ENCODE measurements at regions not wholly inside any gene's neighbourhood (a gene's known extent, or its start where the extent isn't known, plus 50 kb on each side); places are given as distances from the start of the nearest gene placed in this dataset.
"Not testable (repeated sequence)": the region's sequence is repeated elsewhere in the genome, so short reads cannot be mapped to it uniquely, and the experiment has no call there.

DNA sequence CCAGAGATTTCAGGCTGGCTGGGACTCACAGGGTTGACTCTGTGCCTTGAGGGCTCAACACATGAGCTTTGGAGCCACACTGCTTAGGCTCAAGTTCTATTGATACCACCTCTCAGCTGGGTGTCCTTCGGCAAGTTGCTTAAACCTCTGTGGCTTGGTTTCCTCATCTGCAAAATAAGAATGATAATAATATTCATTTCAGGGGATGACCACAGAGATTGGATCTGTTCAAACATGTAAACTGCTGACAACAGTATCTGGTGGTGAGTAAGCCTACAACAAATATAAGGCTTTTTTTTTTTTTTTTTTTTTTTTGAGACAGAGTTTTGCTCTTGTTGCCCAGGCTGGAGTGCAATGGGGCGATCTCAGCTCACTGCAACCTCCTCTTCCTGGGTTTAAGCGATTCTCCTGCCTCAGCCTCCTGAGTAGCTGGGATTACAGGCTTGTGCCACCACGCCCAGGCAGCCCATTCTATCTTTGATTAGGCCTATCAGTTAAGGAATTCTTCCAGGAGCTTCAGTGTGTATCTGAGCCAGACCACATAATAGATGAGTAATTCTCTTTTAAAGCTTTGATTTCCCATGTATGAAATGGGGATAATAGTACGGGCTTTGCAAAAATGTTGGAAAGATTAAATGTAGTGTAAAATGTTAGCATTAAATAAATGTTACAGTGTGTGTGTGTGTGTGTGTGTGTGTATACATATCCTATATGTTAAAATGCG is 437.6 kb downstream of the PRDM2 start:
- no peak for DNase-seq (ENCODE audit: low read depth)

DNA sequence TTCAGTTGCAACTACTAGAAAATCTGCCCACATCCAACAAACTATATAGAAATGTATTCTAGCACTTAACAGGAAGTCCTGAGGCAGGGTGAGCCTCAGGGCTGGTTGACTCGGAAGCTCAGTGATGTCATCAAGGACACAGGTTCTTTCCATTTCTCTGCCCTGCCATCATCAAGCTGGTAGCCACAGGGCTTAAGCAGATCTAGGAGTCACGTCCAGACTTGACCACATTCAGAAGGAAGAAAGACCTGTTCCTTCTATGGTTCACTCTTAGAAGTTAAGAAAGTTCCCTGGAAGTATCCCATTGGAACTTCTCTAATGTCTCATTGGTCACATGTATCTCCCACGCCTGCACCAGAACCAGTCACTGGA is 438.1 kb downstream of the PRDM2 start:
- DNase-seq (ENCODE audit: low read depth), result no peak

DNA sequence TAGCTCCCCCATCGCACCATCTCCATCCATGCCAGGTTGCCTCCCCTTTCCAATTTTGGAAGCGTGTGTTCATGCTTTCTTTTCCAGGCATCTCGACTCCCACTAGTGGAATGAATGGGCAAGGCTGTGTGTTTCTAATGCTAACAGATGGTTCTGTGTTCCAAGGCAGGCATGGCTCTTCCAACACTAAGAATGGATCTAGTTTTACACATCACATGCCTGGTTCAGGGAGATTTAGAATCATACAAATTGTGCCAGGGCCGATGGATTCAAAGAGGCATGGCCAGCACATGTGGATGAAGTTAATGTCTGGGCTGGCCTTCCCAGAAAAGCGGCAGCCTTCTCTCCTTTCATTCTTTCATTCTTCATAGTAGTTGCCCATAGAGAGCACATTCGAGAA is 438.7 kb downstream of the PRDM2 start:
- DNase-seq (ENCODE audit: low read depth), result no peak

DNA sequence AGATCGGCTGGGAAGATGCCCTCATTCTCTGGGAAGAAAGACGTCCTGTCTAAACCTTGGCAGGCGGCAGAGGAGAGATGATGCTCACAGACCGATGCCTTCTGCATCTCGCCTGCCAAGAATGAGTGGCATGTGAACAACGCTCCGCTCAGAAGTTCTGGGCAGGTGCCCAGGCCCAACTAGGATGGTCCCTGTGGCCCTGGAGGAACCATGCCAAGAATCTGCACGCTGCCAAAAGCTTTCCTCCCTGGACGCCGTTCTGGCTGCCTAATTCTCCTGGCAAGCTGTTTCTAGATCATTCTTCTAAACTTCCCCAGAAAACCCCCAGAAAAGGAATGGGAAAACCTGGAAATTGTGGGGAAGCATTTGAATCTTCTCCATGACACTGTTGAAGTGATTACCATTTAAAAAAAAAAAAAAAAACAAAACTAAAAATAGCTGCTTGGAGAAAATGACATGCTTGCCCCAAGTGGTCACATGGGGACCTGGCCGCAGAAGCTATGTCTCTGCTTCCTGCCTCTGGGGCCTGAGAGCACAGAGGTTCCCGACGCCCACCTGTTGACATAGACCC is 440.9 kb downstream of the PRDM2 start:
- no peak for DNase-seq (ENCODE audit: low read depth)

- DNase-seq (ENCODE audit: low read depth), result no peak
Measured at GRCh38 chr1:14141656-14142055, 441.7 kb downstream of the PRDM2 start.

DNA sequence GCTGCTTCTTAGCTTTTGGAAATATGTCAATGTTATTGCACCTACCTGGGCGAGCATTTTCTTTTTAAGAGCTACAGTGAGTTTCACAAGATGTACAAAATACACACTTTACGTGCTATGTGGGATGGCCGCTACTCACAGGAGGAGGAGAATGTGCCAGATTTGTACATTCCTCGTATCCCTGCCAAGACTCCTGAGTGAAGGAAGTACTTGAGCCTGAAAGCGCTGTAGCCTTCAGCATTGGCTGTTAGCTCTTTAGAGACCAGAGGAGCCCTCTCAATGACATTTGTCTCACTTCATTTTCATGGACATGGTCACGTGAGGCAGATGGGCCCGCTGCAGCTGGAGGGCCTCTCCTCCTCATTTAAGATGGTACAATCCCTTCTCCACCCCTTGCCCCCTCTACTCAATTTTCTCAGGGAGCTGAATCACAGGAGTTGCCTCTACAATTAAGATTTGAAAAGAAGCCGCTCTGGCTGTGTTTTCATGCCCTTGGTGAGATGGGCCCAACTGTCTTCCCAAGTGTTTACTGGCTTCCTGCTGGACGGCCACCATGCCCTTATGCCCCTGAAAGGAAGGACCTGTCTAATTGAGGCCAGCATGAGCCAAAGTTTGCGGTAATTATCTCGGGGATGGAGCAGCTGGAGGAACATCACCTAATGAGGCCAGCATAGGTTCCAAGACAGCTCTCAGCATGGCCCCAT is 442.6 kb downstream of the PRDM2 start:
- no peak for DNase-seq (ENCODE audit: low read depth)

- no peak for DNase-seq (ENCODE audit: low read depth)
Measured at GRCh38 chr1:14143777-14144176, 443.8 kb downstream of the PRDM2 start.

DNA sequence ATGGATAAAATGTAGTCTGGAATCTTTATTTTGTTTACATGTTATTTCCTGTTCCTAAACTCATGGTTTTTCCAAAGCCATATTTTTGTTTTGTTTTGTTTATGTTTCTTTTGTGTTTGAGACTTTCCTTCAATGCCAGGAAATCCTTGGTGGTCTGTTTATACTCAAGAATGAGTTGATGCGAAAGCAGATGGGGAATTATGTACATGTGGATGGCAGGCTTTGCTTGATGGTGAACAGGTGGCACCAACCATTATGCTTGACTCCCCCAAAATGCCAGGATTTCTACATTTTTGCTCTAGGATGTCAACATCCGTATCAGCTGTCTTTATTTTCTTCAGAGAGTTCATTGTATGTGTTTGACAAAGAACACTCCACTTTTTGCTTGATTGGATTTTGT is 448.5 kb downstream of the PRDM2 start:
- no peak for DNase-seq (ENCODE audit: low read depth)

DNA sequence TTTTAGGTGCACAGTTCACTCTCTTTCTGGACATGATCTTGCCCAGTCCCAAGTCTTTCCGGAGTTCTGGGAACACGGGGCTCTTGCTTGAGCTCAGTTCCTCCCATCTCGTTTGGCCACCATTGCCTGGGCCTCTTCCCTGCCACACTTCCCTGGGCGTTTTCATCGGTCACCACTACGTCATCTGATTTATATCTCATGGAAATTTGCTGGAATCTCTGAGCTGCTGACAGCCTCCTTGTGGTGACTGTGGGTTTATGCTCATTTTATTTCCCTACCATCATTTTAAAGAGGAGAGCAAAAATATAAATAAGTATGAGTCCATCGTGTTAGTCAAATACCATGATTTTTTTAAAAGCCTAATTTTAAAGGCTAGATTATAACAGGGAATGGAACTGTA is 449.1 kb upstream of the KAZN start:
- DNase-seq (ENCODE audit: low read depth), result no peak

GRCh38 chr1:14156543-14156942 is 441.9 kb upstream of the KAZN start:
- DNase-seq (ENCODE audit: low read depth), result no peak

- no peak for DNase-seq (ENCODE audit: low read depth)
Measured at GRCh38 chr1:14160781-14161180, 437.7 kb upstream of the KAZN start.

- no peak for DNase-seq (ENCODE audit: low read depth)
Measured at GRCh38 chr1:14163246-14163645, 435.2 kb upstream of the KAZN start.

DNA sequence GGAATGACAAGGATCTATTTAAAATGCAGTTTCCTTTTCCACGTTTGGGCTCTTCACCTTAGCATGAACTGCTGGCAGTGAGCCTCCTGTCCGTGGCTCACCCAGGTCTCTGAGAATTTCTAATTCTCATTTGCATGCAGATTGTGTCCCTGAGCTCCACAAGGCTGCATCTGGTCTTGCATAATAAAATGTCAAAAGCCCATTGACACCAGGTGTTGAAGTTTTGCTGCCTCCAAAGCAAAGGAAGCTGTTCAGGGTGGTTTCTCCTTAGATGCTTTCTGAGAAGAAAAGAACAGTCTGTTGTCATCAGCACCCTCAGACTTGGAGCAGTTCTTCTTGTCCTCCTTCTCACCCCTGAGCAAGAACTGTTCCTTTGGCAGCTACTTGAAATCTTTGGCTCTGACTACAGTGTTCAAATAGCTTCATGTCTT is 433.1 kb upstream of the KAZN start:
- DNase-seq (ENCODE audit: low read depth), result no peak

DNA sequence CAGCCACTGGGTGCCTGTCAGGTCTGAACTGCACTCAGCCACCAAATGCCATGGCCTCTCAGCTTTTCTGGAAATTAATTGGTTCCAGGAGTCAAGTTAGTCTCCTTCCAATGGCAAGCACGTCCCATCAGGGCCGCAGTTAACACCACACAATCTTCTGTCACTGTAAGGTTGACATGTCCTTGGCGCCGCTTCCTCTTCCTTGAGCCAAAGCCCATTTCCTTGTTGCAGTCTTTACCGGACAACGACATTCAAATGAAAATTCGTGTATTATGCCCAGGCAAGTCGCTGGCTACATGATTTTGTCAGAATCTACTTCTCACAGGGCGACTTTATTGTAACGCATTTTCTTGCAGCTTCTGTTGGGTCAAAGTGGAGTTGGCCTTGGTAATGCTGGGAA is 430.6 kb upstream of the KAZN start:
- no peak for DNase-seq (ENCODE audit: low read depth)

- DNase-seq (ENCODE audit: low read depth), result no peak
Measured at GRCh38 chr1:14168326-14169063, 430.0 kb upstream of the KAZN start.

DNA sequence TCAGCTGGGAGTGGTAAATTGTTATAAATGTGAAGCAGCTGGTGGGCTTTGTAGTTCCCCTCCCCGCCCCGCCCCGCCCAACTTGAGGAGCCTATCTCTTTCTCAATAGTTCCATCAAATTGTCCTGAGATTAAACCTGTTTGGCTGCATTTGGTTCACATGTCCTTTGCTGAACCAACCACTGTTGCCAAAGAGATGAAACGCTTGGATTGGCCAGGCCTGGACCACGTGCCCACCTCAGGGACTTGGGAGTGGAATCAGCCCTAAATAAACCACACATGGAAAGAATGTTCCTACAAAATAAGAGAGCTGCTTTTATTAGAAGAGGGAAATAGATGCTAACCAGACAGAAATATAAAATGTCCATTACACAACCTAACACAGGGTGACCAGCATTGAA is 424.9 kb upstream of the KAZN start:
- DNase-seq (ENCODE audit: low read depth), result no peak

GRCh38 chr1:14177866-14178265 is 420.6 kb upstream of the KAZN start:
- not testable (repeated sequence) for DNase-seq (ENCODE audit: low read depth)

GRCh38 chr1:14180738-14181137 is 417.7 kb upstream of the KAZN start:
- DNase-seq (ENCODE audit: low read depth), result no peak

DNA sequence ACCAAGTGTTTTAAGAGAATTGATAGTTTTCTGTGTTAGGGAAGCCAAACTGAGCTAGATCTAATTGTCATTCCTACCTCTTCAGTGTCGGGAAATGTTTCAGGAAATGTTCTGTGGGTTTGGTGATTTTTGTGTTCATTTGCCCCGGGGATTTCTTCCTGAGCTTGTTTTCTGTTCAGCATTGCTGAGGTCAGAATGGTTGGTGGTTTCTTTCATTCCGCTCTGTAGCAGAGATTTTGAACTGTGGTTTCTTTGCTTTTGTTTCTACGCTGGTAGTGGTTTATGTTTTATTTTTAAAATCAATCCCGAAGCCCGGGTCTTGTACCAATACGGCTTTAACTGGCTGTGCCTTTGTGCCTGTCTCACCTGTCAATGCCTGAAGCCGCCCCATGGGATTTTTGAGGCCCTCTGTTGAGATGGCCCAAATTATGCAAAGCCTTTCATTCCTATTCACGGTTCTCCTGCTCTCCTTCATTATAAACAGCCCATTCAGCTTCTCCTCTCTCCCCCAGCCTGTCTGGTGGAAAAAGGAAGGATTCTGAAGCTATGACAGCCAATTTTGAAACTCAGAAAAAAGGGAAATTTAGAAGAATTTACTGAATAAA is 417.2 kb upstream of the KAZN start:
- DNase-seq (ENCODE audit: low read depth), result no peak

DNA sequence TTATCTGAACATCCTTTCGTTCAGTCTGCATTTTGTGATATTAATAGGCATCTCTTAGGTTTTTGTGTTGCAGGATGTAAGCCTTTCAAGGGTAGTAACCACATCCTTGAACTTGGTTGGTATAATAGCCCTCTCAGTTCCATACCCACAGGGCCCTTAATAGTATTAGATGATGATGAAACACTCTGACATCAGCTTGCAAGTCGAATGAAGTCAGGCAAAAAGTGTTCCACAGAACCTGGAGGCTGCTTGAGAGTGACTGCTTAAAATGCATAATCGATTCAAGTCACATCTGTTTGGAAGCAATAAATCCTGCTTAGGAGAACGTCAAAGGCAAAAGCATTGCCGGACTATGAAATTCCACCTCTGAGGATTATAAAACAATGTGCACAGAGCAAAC is 415.6 kb upstream of the KAZN start:
- DNase-seq (ENCODE audit: low read depth), result no peak

DNA sequence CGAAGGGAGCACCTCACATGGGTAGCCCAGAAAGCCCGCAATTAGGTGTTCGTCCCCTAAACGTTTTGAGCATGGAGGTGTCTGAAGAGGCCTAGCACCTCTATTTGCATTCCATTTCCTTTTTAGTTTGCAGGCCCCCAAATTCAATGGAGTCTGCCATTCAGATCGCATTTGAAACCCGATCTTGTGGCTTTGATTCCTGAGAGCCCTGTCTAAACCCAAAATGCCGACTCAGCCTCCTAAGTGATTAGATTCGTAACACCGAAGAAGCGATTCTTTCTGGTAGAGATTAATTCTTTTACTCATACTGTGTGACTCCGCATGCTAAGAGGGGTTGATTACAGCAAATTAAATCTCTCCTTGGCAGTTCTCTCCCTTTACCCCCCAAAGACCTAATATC is 415.2 kb upstream of the KAZN start:
- DNase-seq (ENCODE audit: low read depth), result no peak

DNA sequence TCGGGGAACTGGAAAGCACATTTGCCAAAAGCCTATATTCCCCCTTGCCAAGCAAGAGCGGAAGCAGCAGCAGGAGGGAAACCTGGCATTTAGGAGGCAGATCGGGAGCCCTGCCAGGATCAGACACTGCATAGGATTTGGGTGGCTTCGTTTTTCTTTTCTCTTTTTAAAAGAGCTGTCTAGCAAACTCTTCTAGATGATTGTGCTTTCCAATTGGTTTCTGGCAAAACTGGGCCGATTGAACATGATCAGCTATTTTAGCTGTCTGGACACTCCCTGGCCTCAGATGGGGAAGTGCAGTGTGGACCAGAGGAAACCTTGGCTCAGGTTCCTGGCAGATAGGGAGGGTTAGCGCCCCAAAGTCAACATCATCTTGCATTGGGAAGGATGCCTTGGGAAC is 414.0 kb upstream of the KAZN start:
- DNase-seq (ENCODE audit: low read depth), result no peak

All from T follicular helper cell (primary cell).